Activated naive CD8-positive, alpha-beta T cell (primary cell): ENCODE measurements at regions not wholly inside any gene's neighbourhood (a gene's known extent, or its start where the extent isn't known, plus 50 kb on each side); places are given as distances from the start of the nearest gene placed in this dataset.

Source experiments
- H3K27ac Mint-ChIP-seq: one replicate; pipeline ENCODE4 v1.8.0; 2021; ENCODE audit warnings: mixed read lengths
- H3K27me3 Mint-ChIP-seq: one replicate; pipeline ENCODE4 v1.8.0; 2021; ENCODE audit warnings: mixed read lengths
- H3K36me3 Mint-ChIP-seq: one replicate; pipeline ENCODE4 v1.8.0; 2021; ENCODE audit warnings: mixed read lengths
- H3K4me1 Mint-ChIP-seq: one replicate; pipeline ENCODE4 v1.8.0; 2021; ENCODE audit warnings: low read depth, mixed read lengths
- H3K4me3 Mint-ChIP-seq: one replicate; pipeline ENCODE4 v1.8.0; 2021; ENCODE audit warnings: mild to moderate bottlenecking, mixed read lengths
- H3K9me3 Mint-ChIP-seq: one replicate; pipeline ENCODE4 v1.8.0; 2021; ENCODE audit warnings: low read depth, mixed read lengths

DNA sequence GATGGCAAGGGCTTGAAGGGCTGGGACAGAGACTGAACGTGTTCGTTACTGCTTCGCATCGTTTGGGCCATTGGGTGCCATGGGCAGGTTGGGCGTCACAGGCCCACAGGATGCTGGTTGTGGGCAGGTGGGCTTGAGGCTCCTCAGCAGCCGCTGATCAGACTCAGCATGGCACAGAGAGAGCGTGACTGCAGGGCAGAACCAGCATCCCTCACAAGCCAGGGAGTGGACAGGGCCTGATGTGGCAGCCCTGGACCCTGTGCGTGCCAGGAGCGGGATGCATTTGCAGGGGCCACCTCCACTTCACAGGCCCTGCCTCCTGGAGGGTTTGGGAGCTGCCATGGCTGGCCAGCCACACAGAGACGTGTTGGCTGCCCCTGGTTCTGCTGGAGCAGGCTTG, 1228.3 kb downstream of the BRD1 start:
- H3K27me3 Mint-ChIP-seq: no peaks in the 10 kb centered on the region
- H3K27ac Mint-ChIP-seq: no peak overlapping the region
- no peaks in the 10 kb centered on the region for H3K4me1 Mint-ChIP-seq
- H3K36me3 Mint-ChIP-seq: no peaks in the 10 kb centered on the region
- no peaks in the 10 kb centered on the region for H3K9me3 Mint-ChIP-seq
- no peak overlapping the region for H3K4me3 Mint-ChIP-seq

DNA sequence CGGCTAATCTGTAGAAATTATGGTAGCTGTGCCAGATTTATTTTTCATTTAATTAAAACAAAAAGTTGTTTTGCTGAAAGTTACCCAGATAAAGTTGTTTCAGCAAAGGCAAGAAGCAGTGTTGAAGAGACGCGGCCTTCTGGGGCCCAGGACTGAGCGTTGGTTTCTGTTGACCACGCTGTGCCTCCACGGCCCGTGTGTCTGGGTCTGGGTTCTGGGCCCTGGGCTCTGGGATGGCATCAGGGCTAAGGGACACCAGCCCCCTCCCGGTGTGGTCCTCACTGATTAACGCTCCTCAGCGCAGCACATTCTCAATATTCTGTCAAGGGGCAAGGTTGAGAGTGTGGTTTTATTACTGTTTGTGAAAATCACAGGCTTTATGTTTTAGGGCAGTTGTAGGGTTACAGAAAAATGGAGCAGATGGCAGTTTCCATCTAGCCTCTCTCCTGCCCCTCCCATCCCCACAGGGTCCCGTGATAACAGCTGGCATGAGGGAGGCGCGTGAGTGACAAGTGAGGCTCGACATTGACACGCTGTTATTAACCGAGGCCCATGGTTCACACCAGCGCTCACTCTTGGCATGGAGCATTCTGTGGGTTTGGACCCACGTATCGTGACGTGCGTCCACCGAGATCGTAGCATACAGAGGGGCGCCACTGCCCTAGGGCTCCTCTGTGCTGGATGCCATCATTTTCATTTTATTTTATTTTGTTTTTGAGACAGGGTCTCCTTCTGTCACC, 1231.4 kb downstream of the BRD1 start:
- H3K4me3 Mint-ChIP-seq: no peak overlapping the region

DNA sequence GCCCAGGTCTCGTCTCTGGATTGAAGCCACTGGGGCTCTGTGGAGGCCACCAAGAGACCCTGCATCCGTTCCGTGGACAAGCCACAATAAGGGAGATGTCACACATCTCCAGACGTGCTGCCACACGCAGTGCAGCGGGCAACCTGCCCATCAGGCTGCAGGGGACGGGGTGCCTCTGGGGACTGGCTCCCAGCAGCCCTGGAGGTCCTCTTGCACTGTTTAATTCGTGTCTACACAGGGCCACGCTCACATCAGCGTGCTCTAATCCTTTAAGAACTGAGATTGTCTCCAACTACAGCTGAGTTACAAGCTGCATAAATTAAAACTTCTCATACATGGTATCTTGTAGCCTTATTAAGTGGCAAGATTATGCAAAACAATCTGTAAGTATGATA, 1232.2 kb downstream of the BRD1 start:
- H3K27me3 Mint-ChIP-seq: no peaks in the 10 kb centered on the region
- H3K9me3 Mint-ChIP-seq: no peaks in the 10 kb centered on the region
- no peaks in the 10 kb centered on the region for H3K36me3 Mint-ChIP-seq
- no peaks in the 10 kb centered on the region for H3K4me1 Mint-ChIP-seq
- no peak overlapping the region for H3K27ac Mint-ChIP-seq
- no peak overlapping the region for H3K4me3 Mint-ChIP-seq

More for the DNA sequence above, 1231.4 kb downstream of the BRD1 start:
- Mint-ChIP-seq H3K27ac (no peak overlapping the region), H3K27me3 (no peaks in the 10 kb centered on the region), H3K36me3 (no peaks in the 10 kb centered on the region), H3K4me1 (no peaks in the 10 kb centered on the region), H3K9me3 (no peaks in the 10 kb centered on the region)

DNA sequence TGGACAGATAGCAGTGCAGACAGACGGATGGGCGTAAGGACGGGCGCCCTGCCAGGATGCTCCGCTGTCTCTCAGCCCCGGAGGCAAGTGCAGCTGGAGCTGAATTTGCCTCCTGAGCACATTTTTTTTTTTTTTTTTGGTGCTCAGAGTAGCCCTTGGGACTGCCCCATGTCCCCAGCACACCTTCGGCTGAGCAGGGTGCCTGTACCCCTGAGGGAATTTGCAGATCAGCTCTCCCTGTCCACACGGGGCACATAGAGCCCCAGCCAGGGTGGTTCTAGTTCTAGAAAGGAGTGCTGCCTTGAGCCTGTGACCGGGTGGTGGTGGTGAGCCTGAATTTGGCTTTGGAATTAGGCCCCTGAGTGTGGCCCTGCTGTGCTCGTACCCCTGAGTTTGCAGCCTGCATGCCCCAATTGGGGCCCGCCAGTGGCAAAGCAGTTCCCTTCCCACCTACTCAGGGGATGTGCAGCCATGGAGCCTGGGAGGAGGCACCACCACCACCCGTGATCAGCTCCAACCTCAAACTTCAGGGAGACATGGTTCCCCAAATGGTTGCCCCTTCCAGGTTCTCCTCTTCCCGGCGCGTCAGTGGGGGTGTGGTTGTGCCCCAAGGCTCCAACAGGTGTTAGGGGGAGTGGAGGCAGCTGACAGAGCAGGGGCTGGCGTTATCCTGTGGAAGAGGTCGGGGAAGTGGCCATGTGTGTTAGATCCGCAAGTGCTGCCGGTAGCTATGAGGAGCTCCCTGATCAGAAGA, 1232.7 kb downstream of the BRD1 start:
- H3K27ac Mint-ChIP-seq: no peak overlapping the region
- H3K9me3 Mint-ChIP-seq: no peaks in the 10 kb centered on the region
- no peaks in the 10 kb centered on the region for H3K27me3 Mint-ChIP-seq
- no peak overlapping the region for H3K4me3 Mint-ChIP-seq
- no peaks in the 10 kb centered on the region for H3K4me1 Mint-ChIP-seq
- no peaks in the 10 kb centered on the region for H3K36me3 Mint-ChIP-seq

DNA sequence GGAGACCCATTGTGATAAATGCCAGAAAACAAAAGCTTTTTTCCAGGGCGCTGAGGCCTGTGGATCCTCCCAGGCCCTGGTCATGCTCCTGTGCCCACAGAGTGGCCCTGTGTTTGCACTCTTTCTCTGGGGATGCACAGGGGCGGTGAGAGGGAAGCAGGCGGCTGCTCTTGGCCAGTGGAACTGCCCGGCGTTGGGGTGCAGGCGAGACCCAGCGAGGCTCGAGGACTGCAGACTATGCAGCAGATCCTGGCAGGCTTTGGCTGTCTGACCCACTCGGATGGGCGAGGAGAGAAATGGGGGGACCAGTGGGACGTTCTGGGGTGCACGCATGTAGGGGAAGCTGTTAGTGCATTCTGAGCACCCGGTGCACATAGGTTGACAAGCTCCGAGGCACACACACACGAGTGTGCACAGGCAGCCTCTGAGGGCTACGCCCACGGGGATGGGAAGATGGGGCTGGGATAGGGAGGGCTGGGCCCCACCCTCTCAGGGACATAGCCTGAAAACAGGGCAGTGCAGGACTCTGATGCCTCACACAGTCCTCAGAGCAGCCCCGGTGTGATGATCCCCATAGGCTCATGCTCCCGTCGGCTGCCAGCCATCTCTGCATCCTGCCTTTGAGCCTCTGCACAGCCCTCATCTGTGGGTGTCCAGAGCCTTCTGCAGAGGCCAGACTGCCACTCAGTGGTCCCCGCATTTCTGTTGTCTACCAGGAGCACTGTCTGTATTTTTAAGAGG, 1233.5 kb downstream of the BRD1 start:
- Mint-ChIP-seq H3K36me3 (no peaks in the 10 kb centered on the region), H3K4me1 (no peaks in the 10 kb centered on the region), H3K27me3 (no peaks in the 10 kb centered on the region), H3K27ac (no peak overlapping the region), H3K9me3 (no peaks in the 10 kb centered on the region), H3K4me3 (no peak overlapping the region)

DNA sequence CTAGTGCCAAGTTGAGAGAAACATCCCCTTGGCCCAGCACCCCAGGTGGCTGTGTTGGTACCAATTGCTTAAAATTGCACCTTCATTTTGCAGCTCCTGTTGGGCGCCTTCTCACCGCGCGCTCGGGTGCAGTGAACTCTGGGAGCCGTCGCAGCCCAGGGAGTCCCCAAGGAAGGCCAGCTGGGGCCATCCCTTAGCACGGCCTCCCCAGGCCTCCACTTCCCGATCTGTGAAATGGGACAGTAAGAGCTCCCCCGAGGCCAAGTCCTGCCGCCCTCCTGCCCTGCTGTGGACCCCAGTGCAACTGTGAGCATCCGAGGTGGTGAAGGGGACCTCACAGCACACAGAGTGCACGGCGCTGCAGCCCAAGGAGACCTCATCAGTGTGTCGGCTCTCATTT, 1234.1 kb downstream of the BRD1 start:
- Mint-ChIP-seq H3K27me3 (no peaks in the 10 kb centered on the region), H3K27ac (no peak overlapping the region), H3K9me3 (no peaks in the 10 kb centered on the region), H3K36me3 (no peaks in the 10 kb centered on the region), H3K4me1 (no peaks in the 10 kb centered on the region), H3K4me3 (no peak overlapping the region)

DNA sequence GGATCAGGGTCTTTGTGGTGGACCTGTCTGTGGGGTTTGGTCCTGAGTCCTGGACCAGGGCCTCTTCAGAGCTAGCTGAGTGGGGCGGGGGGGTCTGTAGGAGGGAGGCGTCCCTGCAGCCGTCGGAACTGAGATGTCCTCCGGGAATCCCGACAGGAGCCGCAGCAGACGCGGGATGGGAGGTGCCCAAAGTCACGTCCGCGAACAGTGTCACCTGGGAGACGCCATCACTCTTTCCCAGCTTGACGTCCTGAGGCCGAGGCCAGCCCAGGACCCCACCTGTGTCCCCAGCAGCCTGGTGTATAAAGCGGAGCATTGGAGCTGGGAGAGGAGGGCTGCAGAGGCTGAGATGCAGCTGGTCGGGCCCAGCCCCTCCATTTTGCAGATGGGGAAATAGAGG, 1234.7 kb downstream of the BRD1 start:
- Mint-ChIP-seq H3K4me1 (no peaks in the 10 kb centered on the region), H3K4me3 (no peak overlapping the region), H3K9me3 (no peaks in the 10 kb centered on the region), H3K36me3 (no peaks in the 10 kb centered on the region), H3K27me3 (no peaks in the 10 kb centered on the region), H3K27ac (no peak overlapping the region)

DNA sequence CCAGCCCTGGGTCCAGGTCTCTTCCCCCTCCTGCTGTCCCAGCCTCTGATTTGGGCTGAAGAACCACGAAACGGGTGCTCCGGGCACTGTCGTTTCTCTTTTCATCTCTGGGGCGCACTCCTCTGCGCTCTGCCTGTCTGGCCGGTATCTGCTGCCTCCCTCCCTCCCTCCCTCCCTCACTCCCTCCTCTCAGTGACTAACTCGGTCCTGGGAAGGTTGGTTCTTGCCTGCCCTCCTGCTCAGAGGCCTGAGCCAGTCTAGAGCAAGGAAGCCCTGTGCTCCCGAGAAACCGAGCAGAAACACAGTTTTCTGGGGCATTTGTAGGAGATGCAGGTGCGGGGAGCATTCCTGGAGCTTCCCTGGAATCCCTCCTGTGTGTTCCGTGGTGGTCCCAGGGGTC, 1235.2 kb downstream of the BRD1 start:
- no peaks in the 10 kb centered on the region for H3K9me3 Mint-ChIP-seq
- no peak overlapping the region for H3K4me3 Mint-ChIP-seq
- no peaks in the 10 kb centered on the region for H3K27me3 Mint-ChIP-seq
- no peaks in the 10 kb centered on the region for H3K36me3 Mint-ChIP-seq
- H3K27ac Mint-ChIP-seq: no peak overlapping the region
- H3K4me1 Mint-ChIP-seq: no peaks in the 10 kb centered on the region

DNA sequence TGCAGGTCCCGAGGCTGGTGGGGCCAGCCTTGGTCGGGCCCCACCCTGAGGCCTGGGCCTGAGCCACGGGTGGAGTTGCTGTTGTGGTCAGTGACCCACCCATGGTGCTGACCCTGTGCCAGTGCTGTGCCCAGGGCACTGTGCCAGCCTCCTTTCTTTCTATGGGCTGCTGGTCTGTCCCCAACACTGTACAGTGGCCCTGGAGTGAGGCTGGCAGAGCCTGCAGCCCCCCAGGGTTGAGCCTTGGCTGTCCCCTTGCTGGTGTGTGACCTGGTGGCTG, 1235.7 kb downstream of the BRD1 start:
- Mint-ChIP-seq H3K4me1 (no peaks in the 10 kb centered on the region), H3K9me3 (no peaks in the 10 kb centered on the region), H3K27ac (no peak overlapping the region), H3K4me3 (no peak overlapping the region), H3K36me3 (no peaks in the 10 kb centered on the region), H3K27me3 (no peaks in the 10 kb centered on the region)

DNA sequence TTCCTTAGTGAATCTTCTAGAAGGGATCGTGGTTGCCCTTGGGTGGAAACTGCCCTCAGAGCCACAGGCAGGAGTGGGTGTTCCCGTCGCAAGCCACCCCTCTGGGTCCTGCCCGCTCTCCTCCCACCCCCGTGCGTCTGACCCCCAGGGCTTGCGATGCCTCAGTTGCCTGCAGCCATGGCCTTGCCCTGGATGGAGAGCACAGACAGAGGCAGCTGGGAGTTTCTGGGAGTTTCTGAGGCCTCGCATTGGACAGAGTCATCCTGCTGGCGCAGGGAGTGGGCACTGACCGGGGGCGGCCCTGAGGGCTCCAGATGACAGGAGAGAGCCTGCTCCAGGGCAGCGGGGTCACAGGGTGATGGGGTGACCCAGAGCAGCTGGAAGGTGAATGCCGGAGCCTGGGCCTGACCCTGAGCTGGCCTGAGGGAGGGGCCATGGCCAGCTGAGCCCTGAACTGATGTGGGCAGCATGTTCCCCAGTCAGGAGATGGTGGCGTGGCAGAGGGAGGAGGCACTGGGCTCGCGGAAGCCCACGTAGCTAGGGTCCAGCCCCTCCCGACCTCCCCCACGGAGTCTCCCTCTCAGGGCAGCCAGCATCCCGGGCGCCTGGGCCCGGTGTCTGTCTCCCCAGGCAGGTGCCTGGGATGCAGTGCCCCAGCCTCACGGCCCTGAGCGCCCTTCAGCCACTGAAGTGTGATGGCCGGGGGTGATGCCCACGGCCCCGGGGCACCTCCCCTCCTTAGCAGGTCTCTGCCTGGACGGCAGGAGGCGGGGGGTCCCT, 1236.2 kb downstream of the BRD1 start:
- no peaks in the 10 kb centered on the region for H3K9me3 Mint-ChIP-seq
- no peaks in the 10 kb centered on the region for H3K36me3 Mint-ChIP-seq
- H3K4me1 Mint-ChIP-seq: no peaks in the 10 kb centered on the region
- H3K27me3 Mint-ChIP-seq: no peaks in the 10 kb centered on the region
- H3K4me3 Mint-ChIP-seq: no peak overlapping the region
- no peak overlapping the region for H3K27ac Mint-ChIP-seq

DNA sequence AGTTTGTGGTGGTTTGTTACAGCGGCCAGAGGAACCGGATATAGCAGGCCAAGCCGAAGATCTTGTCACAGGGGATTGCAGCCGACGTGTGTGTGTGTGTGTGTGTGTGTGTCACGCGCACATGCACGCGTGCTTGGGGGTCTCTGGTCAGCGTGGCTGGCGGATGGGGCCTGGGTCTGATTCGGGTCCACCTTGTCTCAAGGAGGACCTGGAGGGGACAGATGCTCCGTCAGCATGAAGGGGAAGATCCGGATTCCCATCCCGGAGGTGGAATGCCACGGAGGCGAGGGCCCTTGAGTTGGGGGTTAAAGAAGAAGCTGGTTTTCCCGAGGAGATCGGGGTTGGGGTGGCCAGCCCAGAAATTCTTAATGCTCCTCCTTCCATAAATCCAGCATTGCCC, 1237.8 kb downstream of the BRD1 start:
- no peaks in the 10 kb centered on the region for H3K27me3 Mint-ChIP-seq
- H3K27ac Mint-ChIP-seq: no peak overlapping the region
- no peaks in the 10 kb centered on the region for H3K9me3 Mint-ChIP-seq
- H3K4me1 Mint-ChIP-seq: no peaks in the 10 kb centered on the region
- no peaks in the 10 kb centered on the region for H3K36me3 Mint-ChIP-seq
- H3K4me3 Mint-ChIP-seq: no peak overlapping the region

DNA sequence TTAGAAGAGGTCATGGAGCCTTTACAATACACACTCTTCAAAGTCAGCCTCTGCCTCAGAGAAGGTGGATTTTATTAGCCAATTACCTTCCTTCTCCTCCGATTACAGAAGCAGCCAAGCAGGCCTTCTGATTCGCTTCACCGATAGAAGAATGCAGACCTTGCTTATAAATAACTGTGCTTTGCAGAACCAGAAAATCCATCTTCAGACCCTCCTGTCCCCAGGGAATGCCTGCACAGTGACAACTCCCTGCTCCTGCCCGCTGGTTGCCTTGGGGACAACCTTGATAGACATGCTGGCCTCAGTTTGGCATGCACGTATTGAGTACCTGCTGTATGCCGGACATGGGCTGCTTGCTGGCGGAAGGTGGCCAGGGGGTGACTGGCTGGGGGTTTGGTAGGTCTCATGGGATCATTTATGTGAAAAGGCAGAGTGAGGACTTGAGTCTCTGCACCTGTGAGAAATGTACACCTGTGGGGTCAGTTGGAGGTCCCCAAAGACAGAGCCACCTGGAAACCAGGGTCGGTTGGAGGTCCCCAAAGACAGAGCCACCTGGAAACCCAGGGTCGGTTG, 1238.7 kb downstream of the BRD1 start:
- H3K27me3 Mint-ChIP-seq: no peaks in the 10 kb centered on the region
- no peaks in the 10 kb centered on the region for H3K4me1 Mint-ChIP-seq
- H3K27ac Mint-ChIP-seq: no peak overlapping the region

DNA sequence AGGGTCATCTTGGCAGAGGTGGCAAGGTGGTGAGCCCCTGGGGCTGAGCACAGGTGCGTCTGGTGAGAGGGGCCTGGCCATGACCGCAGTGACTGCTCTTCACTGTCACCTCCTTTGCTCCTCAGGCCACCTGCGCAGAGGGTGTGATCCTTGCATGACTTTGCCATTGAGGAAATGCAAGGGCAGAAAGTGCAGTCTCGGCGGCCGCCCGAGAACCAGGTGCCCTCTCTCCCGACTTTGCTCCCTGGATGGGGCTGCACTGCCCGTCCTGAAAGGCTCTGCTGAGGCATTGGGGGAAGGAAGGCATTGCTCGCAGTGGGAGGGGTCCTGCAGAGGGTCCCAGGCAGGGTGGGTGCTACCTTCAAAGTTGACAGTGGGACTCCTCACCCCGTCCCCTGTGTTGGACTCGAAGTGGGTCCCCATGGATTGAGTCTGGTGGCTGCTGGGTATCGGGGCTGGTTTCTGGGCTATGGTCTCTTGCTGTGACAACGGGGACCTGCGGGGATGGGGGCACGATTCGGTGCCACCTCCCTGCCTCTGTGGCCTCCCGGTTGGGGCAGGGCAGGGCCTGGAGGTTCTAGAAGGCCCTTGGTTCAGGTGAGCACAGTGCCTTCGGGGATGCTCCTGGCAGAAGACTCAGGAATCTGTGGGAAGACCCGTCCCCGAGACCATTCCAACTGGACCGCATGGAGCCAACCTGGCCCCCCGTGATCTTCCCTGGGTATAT, 1239.4 kb downstream of the BRD1 start:
- Mint-ChIP-seq H3K36me3 (no peaks in the 10 kb centered on the region), H3K27me3 (no peaks in the 10 kb centered on the region), H3K27ac (no peak overlapping the region), H3K4me1 (no peaks in the 10 kb centered on the region), H3K4me3 (no peak overlapping the region), H3K9me3 (no peaks in the 10 kb centered on the region)

More for the DNA sequence above, 1238.7 kb downstream of the BRD1 start:
- H3K9me3 Mint-ChIP-seq: no peaks in the 10 kb centered on the region
- no peak overlapping the region for H3K4me3 Mint-ChIP-seq
- H3K36me3 Mint-ChIP-seq: no peaks in the 10 kb centered on the region

DNA sequence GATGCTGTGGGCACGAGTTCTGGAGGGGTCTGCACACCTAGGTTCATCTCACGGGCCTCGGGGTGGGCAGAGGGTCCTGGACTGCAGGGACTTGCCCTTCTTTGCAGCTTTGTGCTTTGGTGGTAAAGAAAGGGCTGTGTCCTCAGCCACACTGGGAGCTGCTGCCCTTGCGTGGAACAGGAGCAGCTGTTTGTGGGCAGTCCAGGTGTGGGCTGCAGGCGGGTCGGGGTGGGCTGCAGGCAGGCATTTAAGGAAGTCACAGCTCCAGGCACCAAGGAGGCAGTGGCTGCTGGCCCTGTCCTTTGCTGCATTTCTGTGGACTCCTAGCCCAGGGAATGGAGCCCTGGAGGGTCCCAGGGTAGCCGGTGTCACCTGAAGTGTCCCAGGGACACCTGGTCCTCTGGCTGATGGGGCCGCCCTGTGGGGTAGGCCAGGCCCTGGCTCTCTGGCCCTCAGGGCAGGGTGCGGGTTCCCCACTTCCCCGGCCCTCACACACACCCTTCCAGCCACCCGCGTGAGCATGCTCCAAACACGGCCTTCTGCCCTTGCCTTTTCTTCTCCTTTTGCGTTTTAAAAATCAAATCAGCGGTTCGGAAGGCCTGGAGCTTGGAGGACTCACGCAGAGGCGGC, 1240.3 kb downstream of the BRD1 start:
- Mint-ChIP-seq H3K4me1 (no peaks in the 10 kb centered on the region), H3K9me3 (no peaks in the 10 kb centered on the region), H3K4me3 (no peak overlapping the region)

More for the DNA sequence above, 1240.3 kb downstream of the BRD1 start:
- Mint-ChIP-seq H3K27ac (no peak overlapping the region), H3K36me3 (no peaks in the 10 kb centered on the region), H3K27me3 (no peaks in the 10 kb centered on the region)
